IPS DF 4.7 (cell line): ENCODE measurements at regions not wholly inside any gene's neighbourhood (a gene's known extent, or its start where the extent isn't known, plus 50 kb on each side); places are given as distances from the start of the nearest gene placed in this dataset.
"Not testable (repeated sequence)": the region's sequence is repeated elsewhere in the genome, so short reads cannot be mapped to it uniquely, and the experiment has no call there.

Source experiments
- DNase-seq: peaks from one replicate; pipeline ENCODE4 v3.0.0-alpha.2; 2013; ENCODE audit warnings: low spot score; ENCODE audit errors: extremely low read depth

DNA sequence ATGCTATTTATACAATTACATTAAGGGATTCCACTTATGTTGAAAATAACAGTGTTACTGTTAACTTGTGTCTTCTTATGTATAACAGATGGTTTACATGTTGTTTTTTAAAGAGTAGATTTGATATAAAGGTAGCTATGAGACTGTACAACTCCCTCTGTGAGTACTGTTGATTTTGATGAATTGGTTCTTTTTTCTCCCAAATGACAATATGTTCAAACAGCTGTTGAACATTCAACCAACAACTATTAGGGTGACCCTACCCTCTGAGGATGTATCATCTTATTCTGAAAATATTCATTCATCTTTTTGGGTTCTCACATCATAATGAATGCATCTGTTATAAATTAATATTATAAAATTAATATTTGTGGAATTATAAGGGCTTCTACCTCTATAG lies 456.9 kb upstream of the MGAT4C start:
- DNase-seq, result no peak

DNA sequence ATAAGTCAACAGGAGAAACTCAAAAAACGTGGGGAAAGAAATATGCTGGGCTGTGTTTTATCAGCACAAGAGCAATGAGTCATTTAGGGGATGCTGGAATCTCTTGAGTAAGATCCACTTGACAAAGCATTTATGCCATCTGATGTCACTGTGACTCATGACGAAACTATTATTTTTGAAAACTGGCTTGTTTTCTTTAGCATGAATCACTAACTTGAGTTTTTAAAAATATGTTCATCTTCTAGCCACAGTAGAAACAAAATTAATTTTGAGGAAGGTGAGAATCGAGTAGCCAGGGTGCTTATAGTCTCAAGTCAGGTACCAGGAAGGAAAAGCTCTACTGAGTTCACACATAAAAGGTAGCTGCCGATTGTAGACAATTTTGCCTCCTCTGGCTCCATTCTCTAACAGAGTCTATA lies 456.2 kb upstream of the MGAT4C start:
- no peak for DNase-seq

DNA sequence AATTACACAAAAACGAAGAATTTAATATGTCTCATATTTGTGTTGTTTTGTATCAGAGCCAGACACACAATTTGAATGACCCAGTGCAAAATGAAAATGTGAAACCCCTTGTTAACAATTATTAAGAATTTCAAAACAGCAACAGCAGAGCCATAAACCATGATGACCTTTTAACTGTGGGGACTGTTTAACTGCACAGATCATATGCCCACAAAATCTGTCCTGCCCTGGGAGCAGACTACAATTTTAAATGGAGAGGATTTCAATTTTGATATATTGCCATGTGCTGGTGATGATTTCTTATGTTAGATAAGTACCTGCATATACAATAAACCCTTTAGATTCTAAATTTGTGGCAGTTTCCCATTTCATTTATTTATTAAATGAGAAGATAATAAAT lies 455.5 kb upstream of the MGAT4C start:
- no peak for DNase-seq

DNA sequence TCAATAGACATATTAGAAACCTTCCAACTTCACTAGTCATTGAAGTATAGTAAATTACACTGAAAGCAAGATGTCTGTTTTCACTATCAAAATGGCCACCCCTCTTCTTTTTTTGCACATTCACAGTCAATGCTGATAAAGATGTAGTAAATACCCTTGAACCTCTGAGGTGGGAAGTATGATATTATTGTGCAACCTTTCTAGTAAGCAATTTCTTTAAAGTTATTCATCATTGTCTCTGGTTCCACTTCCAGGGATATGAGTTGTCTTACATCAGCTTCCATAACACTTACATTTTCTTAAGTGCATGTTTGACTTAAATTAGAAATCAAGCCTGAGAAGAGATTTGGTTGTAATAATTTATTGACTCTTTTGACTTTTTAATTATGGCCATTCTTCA lies 453.9 kb upstream of the MGAT4C start:
- DNase-seq, result no peak

DNA sequence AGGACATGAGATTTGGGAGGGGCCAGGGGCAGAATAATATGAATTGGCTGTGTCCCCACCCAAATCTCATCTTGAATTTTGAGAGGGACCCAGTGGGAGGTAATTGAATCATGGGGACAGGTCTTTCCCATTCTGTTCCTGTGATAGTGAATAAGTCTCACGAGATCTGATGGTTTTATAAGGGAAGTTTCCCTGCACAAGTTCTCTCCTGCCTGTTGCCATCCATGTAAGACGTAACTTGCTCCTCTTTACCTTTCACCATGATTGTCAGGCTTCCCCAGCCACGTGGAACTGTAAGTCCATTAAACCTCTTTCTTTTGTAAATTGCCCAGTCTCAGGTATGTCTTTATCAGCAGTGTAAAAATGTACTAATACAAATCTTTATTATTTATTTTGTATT lies 452.8 kb upstream of the MGAT4C start:
- not testable (repeated sequence) for DNase-seq

DNA sequence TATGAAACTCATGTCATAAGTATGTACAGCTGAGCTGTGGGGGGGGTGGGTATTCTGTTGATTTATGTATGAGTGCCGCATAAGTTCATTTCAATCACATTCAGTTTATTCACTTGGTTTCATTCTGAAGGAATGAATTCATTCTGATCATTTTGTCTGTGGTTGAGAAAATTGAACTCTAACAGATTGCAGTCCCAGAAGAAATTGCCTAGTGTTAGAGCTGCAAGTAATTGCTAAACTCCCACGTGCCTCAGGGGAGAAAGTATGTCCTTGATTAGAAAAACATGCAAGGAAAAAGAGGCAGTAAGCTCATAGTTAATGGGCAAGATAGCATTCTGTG lies 442.4 kb upstream of the MGAT4C start:
- DNase-seq, result no peak

DNA sequence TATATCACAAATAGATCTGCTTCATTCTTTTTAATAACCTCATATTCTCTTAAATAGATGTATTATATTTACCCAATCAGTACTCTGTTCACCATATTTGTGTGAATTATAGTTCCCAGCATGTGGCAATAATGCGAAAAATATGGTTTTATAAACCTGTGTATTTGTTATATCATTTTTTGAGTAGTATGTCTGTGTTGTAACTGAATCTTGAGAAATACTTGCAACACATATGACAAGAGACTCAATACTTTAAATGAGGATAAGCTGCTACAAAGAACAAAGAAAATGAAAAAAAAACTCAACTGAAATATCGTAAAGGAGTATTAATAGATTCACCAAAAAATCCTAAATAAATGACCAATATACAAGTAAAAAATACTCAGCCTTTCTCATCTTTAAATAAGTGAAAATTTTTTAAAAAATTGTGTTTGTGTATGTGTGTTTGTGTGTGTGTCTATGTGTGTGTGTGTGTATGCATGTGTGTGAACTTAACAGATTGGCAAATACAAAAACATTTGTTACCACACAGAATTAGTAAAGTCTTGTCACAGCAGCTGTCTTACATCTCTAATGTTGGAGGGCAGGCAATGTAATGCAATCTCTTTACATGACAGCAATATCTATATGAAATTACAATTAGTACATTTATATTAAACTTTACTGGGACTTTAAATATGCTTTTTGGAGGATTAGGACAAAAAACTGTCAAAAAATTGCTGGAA lies 441.9 kb upstream of the MGAT4C start:
- DNase-seq, result no peak

DNA sequence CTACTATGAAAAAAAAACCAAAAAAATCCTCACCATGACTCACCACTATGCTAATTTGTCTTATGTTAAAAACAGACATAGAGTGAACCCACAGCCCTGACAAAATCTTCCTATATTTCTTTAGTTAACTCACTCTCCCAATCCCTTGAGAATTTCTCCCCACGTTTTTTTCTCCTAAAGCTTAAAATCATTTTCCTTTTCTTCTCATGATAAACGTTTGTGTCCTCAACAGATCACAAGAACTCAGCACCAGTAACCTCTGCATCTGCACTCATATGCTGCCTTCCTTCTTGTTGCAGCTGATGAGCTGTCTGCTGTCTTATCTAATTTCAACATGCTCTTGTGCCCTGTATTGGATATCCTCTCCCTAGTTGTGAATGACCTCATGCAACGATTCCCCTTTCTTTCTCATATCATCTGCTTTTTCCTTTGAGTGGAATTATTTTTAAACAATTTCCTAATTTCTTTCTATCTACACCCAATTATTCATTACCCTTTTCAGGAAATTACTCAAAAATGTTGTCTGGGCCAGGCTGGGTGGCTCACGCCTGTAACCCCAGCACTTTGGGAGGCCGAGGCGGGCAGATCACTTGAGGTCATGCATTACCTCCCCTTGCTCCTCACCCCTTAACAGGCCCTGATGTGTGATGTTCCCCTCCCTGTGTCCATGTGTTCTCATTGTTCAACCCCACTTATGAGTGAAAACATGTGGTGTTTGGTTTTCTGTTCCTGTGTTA lies 427.5 kb upstream of the MGAT4C start:
- DNase-seq, result no peak

DNA sequence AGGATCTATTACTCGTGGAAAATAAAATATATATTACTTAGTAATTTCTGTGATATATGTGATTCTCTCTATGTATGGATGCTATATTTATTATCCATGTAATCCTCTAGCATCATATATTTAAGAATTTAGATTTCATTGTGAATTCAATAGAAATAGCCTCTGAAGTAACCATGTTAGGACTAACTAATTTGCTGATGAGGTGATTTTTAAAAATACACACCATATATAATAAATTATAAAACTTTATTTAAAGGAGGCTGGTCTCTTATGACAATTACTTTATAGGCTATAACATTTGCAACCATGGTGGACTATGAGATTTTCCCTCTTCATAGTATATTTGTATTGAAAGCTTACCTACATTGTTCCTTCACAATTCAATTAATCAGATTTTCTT lies 424.9 kb upstream of the MGAT4C start:
- DNase-seq, result no peak

DNA sequence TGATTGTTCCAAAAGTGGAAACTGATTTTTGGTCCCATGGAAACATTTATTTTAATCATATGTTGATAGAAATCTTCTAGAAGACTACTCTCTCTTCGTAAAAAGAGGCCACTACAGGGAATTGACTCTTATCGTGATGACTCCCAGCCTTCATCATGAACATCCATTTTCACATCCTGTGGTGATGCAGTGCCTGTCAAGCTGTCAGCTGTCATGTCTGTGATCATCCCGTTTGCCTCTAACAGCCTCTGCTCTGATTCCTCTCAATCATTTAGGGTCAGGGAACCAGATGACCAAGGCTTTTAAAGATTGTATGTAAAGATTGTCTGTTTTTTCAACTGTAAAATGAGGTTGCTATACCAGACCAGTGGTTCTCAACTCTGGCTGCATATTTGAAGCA lies 419.0 kb upstream of the MGAT4C start:
- DNase-seq, result no peak

DNA sequence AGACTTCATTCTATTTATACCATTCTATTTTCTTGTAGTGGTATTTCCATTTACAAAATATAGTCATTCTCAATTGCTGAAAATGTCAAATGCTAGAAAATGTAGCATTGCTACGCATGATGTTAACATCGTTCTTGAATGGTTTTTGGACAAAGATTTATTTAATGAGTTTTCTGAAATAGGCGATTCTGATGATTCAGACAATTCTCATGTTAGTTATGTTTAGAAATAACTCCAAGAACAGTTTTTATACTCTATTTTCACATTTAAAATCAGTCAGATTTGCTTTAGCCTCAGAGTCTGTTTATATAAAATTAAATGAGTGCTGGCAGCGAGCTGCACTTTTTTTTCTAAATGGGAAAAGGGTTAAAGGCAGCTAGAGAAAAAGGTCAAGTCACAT lies 414.8 kb upstream of the MGAT4C start:
- no peak for DNase-seq

DNA sequence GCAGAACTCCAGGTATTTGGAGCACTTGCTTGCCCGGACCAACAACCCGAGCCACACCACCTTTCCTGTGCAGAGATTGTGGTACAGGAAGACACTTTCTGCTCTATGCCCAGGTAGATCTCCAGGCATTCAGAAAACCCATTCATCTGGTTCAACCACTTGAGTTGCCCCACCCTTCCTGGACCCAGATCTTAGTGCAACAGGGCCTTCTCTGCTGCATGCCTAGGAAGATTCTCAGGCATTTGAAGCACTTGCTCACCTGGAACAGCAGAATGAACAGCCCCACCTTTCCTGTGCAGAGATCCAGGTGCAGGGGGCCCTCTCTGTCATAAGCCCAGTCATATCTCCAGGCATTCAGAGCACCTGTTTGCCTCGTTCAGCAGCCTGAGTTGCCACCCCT lies 412.8 kb upstream of the MGAT4C start:
- no peak for DNase-seq

DNA sequence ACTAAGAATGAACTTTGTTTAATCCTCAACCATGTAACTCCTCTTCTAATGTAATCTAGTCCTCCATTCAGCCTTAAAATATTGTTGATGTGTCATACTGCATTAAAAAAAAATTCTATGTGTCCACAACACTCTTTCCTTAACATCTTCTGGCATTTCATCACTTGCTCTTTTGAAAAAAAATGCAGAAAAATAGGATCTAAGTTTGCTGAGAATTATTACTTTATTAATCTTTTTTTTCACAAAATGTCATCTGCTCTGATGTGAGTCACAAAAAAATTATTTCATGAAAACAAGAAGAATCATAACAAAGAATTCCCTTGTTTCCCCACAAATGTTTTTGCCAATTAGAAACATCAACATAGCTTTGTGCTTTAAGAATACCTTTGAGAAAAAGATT lies 410.1 kb upstream of the MGAT4C start:
- DNase-seq, result no peak

DNA sequence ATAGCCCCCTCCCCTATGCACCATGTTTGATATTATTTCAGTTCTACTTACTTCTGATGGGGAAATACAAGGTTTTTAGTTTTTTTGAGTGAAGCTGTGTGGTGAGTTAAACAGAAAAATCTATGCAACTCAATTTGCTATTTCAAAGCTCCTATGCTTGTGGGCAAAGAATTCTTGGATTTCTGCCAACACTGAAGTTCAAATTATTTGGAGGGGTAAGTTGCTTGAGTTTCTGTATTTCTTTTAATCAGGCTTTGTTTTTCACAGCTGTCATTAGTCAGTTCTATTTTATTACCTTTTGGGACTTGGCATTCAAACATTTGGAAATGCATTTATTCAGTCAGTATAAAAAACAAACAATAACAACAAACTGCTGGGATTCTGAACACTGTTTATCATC lies 407.5 kb upstream of the MGAT4C start:
- DNase-seq, result no peak

DNA sequence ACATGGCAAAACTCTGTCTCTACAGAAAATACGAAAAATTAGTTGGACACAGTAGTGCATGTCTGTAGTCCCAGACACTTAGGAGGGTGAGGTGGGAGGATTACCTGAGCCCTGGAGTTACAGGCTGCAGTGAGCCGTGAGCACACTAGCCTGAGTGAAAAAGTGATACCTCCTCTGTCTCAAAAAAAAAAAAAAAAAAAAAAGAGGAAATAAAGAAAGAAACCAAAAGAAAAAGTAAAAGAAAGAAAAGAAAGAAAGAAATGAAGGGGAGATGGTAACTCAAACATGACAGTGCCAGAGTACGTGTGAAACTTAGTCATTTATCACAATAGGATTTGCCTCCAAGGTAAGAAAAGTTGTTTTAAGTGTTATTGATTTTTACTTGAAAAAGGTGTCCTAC lies 407.0 kb upstream of the MGAT4C start:
- DNase-seq, result no peak

DNA sequence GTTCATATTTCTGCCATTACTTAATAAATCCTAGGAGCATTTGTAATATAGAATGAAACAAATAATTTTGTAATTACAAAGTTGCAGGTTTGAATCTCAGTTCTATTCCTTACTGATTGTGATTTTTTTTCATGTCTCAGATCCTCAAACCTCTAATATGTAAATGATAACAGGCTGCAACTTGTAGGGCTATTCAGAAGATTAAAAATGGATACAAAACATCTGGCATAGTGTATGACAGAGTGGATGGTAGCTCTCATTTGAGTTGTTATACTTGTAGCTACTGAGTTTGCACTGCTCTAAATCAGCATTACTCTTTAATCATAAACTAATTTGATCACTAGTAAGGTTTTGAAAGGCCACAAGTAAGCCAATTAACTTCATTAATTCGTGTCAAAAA lies 406.3 kb upstream of the MGAT4C start:
- no peak for DNase-seq

DNA sequence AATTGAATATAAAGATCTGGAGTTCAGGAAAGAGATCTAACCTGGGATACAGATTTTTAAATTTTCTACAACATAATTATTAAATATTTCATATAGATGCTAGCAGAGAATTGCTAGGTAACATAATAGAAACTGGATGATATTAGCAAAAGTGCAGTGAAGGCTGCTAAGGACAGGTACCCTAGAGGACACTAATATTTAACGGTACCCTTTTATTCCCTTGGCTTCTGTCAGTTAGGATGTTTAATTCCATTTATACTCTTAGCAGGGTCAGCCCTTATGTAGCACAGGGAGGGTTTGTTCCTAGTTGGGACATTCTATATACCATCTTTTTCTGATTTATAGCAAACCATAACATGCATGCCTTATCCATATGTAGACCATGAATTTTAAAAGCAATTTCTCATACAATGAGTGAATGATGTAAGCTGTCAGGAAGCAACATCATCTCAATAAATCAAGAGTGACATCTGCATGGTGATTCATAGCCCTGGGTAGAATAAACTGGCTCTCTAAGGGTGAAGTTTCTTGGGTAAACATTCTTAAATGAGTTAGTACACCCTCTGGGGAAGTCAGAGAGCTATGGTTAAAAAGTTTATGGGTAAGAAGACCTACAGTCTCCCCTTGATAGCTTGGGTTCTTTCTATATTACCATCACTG lies 404.4 kb upstream of the MGAT4C start:
- no peak for DNase-seq

DNA sequence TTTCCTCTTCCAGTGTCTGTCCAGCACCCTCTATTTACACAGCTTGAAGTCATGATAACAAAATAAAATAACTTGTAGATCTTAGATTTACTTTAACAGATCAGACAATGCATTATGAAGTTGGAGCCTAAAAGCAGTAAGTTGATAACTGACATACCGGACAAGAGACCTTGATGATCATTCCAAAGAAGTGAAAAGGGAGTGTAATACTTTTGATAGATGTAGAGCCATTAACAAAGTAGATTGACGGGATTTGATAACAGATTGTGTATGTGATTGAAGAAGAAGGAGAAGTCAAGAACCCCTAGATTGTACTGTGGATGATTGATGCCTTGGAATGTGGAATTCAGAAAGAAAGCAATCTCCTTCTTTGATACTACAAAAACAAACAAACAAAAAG lies 403.8 kb upstream of the MGAT4C start:
- DNase-seq, result no peak

DNA sequence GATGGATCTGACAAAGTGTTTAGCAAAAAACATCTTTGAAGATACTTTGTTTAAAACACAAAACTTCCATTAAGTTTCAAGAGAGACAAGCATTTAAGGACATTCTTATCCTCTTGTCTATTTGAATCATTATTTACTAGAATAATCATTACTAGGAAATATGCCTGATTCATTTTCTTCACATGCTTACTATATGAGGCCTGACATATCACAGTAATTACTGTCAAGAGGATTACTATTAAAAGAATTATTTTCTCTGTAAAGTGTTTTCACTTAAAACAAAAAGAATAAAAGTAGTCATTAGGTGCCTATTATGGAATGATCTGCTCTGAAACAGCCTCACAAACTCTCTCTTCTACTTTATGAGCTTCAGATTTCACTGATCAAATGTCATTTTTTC lies 402.1 kb upstream of the MGAT4C start:
- no peak for DNase-seq

DNA sequence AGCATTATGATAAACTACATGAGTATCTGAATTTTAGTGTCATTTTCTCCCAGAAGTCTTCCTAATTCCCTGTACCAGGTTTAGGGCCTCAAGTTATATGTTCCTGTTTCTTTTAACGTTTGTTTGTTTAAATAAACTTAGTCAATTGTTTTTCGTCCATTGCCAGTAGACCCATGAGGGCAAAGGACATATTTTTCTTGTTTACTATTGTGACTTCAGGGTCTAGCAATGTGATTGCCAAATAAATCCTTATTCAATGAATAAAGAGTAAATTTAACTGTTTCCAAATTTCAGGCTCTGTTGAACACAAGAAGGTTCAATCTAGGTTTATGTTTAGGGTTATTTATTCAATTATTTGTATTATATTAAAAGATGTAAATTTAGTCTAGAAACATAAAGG lies 391.6 kb upstream of the MGAT4C start:
- no peak for DNase-seq

DNA sequence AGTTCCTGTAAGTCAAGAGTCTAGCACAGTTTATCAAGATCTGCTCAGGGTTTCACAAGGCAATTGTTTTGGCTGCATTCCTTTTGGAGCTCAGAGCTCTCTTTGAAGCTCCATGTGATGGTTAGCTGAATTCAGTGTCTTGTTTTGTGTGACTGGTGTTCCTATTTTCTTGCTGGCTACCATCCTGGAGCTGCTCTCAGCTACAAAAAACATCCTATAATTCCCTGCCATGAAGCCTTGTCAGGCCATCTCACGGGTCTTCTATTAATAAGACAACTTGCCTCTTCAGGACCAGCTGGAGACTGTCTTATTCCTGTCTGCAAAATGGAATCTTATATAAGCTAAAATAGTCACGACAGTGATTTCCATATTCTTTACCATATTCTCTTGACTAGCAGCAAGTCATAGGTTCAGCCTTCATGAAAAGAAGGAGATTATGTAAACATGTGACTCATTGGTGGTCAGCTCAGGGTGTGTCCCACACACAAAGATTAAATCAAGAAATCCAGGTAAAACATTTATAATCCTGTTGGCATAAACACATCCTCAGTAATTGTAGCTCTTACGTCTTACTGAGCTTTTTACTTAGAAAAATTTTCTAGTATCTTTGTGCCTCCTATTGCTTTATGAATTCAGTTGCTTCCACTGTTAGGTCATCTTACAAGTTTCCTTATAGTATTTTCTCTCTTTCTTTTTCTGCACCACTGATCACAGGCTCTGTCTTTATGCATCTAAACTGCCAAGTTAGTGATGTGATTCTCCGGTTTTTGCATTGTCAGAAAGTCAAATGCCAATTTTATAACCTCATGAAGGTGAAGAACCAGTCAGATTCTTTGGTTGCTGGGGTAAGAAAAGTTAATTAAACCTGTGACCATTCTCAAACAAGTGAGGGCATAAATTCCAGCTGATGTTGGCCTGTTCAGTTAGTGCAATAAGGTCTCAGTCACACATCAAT lies 378.5 kb upstream of the MGAT4C start:
- DNase-seq, result no peak

DNA sequence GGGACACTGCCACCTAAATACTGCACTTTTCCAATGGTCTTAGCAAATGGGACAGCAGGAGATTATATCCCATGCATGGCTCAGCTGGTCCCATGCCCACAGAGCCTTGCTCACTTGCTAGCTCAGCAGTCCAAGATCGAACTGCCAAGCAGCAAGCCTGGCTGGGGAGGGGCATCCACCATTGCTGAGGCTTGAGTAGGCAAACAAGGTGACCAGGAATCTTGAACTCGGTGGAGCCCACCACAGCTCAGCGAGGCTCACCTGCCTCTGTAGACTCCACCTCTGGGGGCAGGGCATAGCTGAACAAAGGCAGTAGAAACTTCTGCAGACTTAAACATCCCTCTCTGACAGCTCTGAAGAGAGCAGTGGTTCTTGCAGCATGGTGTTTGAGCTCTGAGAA lies 370.8 kb upstream of the MGAT4C start:
- DNase-seq, result no peak
